Stimulated activated CD4-positive, alpha-beta T cell treated with anti-CD3 and anti-CD28 coated beads, Interleukin-12 subunit alpha, Interleukin-12 subunit beta, amount 100 ng/mL, for 48 hours (primary cell): ENCODE measurements at regions not wholly inside any gene's neighbourhood (a gene's known extent, or its start where the extent isn't known, plus 50 kb on each side); places are given as distances from the start of the nearest gene placed in this dataset.

Experiments used
- DNase-seq, 3 donors: peaks; one replicate each; pipeline ENCODE4 v3.0.0-alpha.2; 2020; ENCODE audit warnings: low read depth in 2 of 3, low spot score in 1 of 3

DNA sequence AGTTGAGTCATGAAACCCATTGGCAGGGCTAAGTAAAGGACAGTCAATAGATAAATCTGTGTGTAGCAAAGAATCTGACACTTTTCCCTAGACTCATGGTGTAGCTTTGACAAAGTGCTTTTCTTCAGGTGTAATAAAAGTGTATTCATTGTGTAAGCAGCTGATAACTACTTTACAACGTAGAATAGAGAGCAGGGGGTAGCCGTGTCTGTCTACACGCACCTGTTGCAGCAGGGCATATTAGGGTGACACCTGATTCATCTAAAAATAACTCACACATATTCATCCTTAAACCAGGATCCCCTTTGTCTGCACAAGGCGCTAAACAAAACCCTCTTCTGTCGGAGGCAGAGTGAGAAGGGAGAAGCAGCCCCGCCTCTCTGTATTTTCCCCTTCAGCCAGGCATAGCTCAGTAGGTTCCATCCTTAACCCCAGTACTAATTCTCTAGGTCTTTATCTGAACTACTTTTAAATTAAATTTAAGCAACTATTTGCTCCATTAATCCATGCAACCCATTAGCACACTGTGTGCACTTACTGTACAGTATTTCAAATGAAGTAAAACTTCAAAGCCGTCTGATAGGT, 306.7 kb upstream of the SASH1 start:
- no peak for DNase-seq

DNA sequence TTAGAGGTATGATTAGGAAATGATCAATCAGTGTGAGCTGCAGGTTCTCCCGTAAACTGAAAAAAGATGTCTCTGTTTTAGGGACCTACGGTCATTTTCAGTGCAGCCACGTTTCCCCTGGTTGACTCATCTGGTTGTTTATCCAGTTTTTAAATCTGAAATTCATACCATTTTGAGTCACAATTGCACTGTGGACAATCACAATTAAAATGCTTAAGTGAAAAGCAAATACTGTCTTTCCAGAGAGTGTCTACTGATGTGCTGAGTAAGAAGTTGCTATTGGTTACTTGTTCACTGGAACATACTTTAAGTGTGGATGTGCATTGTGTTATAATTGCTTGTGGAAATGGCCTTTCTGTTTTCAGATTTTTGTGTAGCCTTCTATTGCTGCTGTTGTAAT, 305.1 kb upstream of the SASH1 start:
- no peak for DNase-seq

DNA sequence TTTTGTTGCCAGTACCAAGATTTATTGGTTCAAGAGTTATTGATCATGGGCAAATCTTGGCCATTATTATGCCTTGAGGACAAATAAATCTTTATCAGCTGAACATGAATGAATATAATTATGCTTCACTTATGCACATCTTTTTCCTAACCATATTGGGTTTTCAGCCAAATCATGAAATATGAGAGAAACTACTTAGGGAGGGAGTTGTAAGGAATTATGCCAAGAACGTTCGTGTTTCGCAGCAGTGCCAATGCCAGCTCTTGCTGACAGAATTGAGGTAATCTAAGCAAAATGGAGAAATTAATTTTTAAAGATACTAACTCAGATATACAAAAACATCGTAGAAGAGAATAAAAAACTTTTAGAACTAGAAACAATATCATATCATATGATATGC, 301.1 kb upstream of the SASH1 start:
- no peak for DNase-seq

DNA sequence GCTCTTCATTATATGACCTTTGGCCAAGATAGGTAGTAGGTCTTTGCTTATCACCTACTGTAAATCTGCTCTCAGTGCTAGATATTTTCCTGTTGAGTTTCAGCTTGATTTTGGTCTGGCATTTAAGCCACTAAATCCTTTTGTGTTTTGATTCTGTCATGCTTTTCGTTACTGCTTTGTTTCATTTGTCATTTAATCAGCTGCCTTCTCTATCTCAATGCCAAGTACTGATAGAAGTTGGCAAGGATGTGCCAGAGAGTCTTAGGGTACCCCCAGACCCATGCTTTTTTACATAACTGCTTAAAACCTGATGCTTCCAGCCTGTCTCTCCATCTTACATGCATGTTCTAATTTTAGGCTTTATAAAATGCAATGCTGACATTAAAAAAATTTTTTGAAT, 300.1 kb upstream of the SASH1 start:
- DNase-seq = no peak

DNA sequence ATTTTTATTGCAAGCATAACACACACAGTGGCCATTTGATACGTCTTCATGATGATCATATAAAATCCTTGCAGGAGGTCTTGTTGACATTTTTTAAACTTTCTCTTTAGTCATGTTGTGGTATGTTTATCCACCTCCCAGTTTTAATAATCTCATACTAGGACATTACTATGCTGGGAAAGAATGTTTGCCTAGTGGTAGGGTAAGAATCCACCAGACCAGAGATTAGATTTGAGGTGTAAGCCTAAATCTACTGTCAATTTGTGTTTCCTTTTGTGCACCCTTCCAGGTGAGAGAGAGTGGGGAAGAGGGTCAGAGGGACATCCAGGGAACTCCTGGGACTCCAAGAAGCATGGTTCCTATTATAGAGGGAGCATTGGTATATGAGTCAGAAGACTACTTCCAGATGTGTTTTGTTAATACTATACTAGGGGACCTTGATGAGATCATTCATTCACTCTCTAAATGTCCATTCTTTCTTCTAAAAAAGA, 298.3 kb upstream of the SASH1 start:
- DNase-seq = no peak

DNA sequence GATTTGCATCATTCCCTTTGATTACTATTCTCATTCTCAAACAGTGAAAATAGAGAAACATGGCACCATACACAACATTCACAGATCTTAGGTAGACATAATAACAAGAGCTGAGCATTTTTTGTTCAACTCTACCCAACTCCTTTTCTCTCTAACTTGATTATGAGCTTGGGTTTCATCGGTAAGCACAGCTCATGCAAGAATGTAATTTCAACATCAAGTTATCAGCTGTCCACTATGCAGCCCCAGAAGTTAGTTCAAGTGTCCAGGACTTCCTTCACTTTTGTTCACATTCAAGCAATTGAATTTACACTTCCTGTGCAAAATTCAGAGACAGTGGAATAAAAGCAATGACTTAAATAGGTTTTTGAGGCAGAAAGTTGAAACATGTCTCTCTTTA, 297.7 kb upstream of the SASH1 start:
- no peak for DNase-seq

DNA sequence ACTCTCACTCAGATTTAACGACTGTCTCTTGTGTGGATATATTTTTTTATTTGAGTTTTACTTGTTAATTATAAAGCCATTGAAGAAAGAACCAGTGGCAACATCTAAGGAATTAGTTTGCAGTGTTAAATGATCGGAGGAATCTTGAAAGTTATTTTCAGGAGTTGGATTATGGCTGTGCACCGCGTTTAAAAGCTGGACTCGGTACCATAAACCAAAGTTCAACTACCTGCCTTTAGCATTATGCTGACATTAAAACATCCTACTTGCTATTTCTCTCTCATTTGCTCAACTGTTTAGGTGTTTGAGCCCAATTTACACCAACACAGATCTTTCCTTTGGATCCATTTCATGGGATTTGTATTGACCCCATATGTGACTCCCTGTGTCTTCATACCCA, 289.4 kb upstream of the SASH1 start:
- no peak for DNase-seq

DNA sequence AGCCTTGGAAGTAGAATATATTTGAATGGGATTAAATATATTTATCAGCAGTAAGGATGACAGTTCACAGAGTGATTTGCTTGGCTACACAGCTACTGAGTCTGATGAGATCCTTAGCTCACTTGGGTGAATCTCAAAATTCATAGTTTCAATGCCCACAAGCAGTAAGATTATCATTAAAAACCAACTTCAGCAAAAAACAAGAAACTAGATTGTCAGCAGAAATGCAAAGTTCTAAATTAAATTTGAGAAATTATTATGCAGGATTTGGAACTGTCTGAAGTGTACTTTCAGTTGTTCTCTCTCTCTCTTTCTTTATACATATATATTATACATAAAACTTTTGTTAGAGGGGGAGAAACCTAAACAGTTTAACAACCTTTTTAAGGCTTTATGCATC, 288.8 kb upstream of the SASH1 start:
- DNase-seq = no peak

DNA sequence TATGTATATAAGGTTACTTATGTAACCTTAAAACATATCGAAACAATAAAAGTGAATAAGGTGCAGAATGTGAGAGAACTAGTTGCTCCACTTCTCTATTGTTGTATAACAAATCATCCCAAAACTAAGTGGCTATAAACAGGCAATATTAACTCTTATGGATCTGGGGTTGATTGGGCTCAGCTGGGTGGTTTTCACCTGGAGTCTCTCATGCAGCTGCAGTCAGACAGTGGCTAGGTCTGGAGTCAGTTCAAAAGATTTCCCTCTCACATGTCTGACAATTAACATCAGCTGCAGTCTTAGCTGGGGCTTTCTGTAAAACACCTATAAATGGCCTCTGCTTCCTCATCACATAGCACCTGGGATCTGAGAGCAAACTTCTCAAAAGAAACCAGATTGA, 288.4 kb upstream of the SASH1 start:
- no peak for DNase-seq

DNA sequence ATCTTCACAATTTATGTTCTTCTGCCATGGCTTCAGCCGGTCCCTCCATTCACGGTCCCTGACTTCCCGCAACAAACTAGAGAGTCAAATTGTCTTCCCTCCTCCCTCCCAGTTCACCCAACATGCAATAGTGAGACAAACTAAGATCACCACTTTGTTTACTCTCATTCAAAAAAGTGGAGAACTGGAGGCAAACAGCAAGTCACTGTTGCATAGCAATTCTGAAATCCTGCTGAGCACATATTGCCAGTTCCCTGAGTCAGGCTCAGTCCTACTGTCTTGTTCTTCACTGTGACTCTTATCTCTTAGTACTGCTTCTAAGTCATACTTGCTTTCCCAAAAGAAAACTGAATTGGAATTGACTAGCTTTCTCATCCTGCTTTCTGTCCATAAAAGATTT, 287.2 kb upstream of the SASH1 start:
- no peak for DNase-seq

DNA sequence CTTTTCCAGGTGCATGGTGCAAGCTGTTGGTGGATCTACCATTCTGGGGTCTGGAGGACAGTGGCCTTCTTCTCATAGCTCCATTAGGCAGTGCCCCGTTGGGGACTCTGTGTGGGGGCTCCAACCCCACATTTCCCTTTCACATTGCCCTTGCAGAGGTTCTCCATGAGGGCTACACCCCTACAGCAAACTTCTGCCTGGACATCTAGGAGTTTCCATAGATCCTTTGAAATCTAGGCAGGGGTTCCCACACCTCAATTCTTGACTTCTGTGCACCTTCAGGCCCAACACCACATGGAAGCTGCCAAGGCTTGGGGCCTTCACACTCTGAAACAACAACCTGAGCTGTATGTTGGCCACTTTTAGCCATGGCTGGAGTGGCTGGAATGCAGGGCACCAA, 282.8 kb upstream of the SASH1 start:
- no peak for DNase-seq

DNA sequence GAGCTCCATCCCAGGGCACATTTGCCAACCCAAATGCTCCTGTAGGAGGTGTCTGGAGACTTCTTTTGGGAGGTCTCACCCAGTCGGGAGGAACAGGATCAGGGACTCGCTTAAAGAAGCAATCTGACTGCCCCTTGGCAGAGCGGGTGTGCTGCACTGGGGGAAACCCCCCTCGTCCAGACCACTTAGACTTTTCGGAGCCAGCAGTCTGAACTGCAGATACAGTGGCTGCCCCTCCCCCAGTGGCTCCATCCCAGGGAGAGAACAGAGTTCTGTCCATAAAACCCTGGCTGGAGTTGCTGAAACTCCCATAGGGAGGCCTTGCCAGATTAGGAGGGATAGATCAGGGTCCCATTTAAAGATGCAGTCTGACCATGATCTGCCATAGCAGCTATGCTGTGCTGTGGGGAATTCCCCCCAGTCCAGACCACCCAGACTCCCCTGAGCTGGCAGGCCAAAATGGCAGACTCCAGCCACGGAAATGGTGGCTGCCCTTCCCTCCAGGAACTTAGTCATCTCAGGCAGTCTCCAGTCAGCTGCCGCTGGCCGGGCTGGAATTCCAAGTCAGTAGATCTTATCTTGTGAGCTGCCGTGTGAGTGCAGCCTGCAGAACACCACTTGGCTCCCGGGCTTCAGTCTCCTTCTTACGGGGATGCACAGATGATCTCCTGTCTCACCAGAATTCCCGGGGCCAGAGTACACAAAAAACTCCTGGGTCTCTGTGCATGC, 278.1 kb upstream of the SASH1 start:
- no peak for DNase-seq

DNA sequence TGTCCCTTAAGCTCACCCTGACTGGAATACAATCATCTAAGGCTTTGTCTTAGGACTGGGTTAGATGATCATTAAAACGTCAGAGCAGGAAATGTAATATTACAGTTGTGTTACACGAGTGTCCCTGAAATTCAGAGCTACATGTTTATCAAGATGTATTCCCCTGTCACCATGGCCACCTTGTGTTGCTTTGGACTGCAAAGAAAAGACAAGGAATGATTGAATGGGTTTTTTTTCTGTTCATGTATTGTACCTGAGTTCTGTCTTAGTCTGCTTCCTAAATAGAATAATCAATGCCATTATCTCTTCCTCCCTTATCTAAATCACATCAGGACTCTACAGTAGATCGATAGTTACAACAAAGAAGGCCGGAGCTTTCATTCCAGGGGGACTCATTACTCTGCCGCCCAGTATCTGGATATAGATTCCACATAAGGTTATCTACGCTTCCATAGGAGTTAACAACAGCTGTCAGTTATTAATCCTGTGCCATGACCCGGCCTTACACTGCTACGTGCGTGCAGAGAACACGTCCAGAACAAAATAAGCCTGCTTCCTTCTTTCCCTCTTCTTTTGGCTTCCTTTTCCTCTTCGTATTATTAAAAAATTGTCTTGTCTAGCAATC, 274.1 kb upstream of the SASH1 start:
- no peak for DNase-seq

DNA sequence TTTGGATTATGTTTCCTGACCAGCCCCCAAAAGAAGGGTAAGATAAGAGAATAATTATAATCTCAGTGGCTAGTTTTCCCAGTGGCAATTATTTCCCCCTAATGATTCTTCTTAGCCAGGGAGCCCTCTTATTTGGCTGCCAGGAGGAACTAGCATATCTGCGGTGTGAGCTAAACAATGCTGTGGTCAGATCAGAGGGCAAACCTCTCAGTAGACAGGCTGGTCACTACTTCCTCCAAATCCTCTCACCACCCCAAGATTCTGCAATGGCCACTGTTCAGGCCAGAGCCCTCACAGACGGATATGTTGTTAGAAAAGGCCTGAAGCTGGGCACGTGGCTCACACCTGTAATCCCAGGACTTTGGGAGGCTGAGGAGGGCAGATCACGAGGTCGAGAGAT, 273.4 kb upstream of the SASH1 start:
- DNase-seq = no peak

DNA sequence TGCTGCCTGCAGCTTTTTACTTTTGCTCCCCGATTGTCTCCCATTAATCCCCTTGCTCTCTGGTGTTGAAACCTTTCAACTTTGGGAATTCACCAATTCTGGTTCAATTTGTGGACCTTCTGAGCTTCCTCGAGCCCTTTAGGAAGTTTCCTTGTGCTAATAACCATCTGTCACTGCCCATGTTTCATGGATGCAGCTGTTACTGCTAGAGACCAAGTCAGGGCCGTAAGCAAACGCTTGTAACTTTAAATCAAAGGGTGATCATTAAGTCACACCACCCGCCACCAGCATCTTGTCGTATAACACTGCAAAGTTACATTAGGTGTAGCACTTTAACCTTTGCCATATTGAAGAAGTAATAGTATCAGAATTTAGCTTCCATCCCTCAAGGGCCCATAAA, 268.3 kb upstream of the SASH1 start:
- no peak for DNase-seq

DNA sequence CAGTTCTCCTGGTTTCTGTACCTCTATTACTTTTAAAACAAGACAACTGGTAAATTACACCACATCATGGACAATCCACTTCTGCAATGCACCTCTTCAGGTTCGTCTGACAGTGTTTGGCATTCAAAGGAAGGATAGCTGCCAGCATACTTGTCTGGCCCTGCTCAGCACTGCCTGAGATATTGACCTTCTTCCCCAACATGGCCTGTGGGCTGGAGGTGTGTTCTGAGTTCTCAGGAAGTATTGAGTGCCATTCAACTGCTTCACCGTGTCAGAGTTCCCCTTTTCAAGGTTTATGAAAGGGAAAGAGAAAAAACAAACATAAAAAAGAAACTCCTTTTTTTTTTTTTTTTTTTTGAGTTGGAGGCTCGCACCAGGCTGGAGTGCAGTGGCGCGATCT, 267.9 kb upstream of the SASH1 start:
- no peak for DNase-seq

DNA sequence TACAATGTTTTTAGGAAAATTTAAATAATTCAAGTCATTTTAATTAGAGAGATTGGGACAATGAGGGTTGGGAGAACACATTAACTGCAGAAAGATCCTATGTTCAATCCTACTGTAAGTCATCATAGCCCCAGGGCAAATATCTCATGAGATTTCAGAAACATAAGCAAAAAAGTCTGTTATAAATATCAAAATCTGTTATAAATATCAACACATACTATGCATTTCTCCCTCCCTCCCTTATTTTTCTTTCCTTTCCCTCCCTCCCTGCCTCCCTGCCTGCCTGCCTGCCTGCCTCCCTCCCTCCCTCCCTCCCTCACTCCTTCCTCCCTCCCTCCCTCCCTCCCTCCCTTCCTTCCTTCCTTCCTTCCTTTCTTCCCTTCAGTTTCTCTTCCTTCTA, 267.3 kb upstream of the SASH1 start:
- DNase-seq = no peak

DNA sequence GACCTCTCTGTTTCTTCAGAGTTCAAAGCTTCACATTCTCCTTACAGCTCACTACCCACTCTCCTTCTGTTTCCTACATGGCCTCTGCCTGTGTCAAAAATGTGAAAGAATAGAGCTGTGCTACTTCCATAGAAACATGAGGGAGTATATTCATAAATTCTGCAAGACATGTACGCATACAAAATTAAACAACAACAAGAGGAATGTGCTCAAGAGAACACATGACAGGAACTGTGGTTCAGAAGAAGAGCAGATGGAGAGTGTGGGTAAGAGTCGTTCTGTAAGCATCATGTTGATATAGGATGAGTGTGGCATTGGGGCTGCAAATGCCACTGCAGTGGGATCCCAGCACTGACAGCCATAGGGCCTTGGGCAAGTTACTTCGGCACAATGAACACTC, 266.6 kb upstream of the SASH1 start:
- no peak for DNase-seq

DNA sequence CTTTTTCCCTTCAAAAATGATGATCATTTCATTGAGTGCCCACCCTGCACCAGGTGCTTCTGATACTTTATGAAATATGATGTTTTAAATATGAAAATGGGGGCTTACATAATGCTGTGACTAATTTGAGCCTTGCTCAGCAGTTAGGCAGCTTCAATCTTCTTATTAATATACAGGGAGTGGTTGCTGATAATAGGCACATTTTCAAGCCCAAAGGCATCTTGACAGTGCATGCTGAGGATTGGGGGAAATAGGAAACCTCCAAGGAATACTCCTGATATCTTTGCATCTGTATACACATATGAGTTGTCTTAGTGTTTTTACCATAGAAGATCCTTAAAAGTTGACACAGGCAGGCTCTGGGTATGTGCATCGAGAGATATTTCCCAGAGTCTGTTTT, 262.3 kb upstream of the SASH1 start:
- no peak for DNase-seq

DNA sequence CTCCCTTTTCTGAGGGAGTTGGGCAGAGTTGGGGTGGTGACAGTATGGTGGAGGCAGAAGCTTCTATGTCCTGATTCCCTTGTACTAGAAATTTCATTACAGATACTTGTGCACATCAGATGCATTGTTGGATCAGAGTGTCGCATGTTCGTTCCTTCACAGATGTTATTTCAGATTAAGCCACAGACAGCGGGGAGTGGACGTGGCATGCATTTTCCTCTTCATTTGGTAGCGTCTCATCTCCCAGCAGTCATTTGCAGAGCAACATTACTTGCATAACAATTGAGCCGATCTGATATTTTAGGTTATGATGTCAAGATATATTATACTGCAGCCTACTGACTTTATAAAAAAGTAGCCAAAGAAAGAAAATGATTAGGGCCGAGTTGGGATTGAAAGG, 261.6 kb upstream of the SASH1 start:
- no peak for DNase-seq

DNA sequence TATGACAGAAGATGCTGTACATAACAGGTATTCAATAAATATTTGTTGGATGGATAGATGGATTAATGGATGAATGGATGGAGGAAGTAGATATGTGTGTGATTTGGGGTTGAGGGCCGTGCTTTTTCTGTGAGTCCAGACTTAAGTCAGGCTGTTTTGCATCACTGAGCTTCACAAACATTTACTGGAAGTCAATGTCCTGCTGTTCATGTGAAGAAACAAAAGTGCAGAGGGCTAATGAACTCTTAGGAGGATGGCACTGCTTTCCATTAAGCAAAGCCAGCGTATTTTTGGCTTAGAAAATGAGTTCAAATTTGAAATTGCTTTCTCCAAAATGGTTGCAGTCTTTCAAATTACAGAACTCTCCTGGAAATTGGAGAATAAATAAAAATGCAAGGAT, 260.6 kb upstream of the SASH1 start:
- no peak for DNase-seq

DNA sequence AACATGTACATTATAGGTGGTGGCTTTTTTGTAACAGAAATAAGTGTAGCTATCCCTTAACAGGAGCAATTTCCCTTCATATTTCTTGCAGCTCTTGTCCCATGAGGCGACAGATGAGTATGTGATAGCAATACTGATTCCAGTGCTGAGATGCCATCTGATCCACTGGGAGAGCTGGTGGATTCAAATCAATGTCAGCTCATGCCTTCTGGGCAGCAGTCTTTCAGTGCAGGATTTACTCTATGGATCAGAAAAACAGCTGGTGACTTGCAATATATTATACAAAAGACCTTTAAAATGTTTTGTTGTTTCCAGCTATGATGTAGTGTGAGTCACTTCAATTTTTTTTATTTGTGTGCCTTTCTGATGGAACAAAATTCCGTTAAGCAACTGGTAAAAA, 259.9 kb upstream of the SASH1 start:
- no peak for DNase-seq
